ENCODE measurements at regions not wholly inside any gene's neighbourhood (a gene's known extent, or its start where the extent isn't known, plus 50 kb on each side); places are given as distances from the start of the nearest gene placed in this dataset.

GRCh38 chr11:43545610-43546009 lies 134.9 kb upstream of the HSD17B12 start:
- Mint-ChIP-seq H3K27ac (no peak overlapping the region), H3K4me3 (no peak overlapping the region), H3K36me3 (no peaks in the 10 kb centered on the region), H3K27me3 (peaks cover 28% of the 10 kb centered on the region), H3K4me1 (peaks cover 0 to 2% (median 0%) of the 10 kb centered on the region in 4 donors), H3K9me3 (peaks cover 0 to 7% (median 1%) of the 10 kb centered on the region in 7 donors)
- Histone ChIP-seq H3K9me3 (ENCODE audit: control insufficient read depth in 2 of 2, low read length in 2 of 2) (no peaks in the 10 kb centered on the region), H3K4me1 (ENCODE audit: control insufficient read depth, insufficient read depth, low read length, poor library complexity, severe bottlenecking) (no peaks in the 10 kb centered on the region), H3K27me3 (ENCODE audit: control insufficient read depth, insufficient read depth, low read length) (peaks cover 6% of the 10 kb centered on the region), H3K4me3 (ENCODE audit: low read depth, low read length) (no peak overlapping the region), H3K36me3 (ENCODE audit: control insufficient read depth, insufficient read depth, low read length) (no peaks in the 10 kb centered on the region), H3K27ac (ENCODE audit: insufficient read depth, low read length, poor library complexity, severe bottlenecking) (no peak overlapping the region)
- ATAC-seq (ENCODE audit: low read depth in 2 of 2) (no peak), DNase-seq (no peak)

- Histone ChIP-seq H3K36me3 (ENCODE audit: control insufficient read depth, insufficient read depth, low read length) (no peaks in the 10 kb centered on the region), H3K27ac (ENCODE audit: insufficient read depth, low read length, poor library complexity, severe bottlenecking) (no peak overlapping the region), H3K27me3 (ENCODE audit: control insufficient read depth, insufficient read depth, low read length) (peaks cover 6% of the 10 kb centered on the region), H3K9me3 (ENCODE audit: control insufficient read depth in 2 of 2, low read length in 2 of 2) (no peaks in the 10 kb centered on the region), H3K4me1 (ENCODE audit: control insufficient read depth, insufficient read depth, low read length, poor library complexity, severe bottlenecking) (no peaks in the 10 kb centered on the region), H3K4me3 (ENCODE audit: low read depth, low read length) (no peak overlapping the region)
- no peak overlapping the region for H3K27ac Mint-ChIP-seq
- H3K36me3 Mint-ChIP-seq = no peaks in the 10 kb centered on the region
- H3K27me3 Mint-ChIP-seq = peaks cover 35% of the 10 kb centered on the region
- H3K4me3 Mint-ChIP-seq = no peak overlapping the region
- peaks cover 0 to 2% (median 0%) of the 10 kb centered on the region in 4 donors for H3K4me1 Mint-ChIP-seq
- ATAC-seq (ENCODE audit: low read depth in 2 of 2) (no peak), DNase-seq (no peak)
- H3K9me3 Mint-ChIP-seq = peaks cover 0 to 4% (median 2%) of the 10 kb centered on the region in 7 donors
Observed at GRCh38 chr11:43546561-43547429, 133.7 kb upstream of the HSD17B12 start.

GRCh38 chr11:43547430-43547831 lies 133.1 kb upstream of the HSD17B12 start:
- no peak overlapping the region for H3K27ac ChIP-seq (ENCODE audit: insufficient read depth, low read length, poor library complexity, severe bottlenecking)
- Mint-ChIP-seq H3K9me3 (peaks cover 0 to 4% (median 2%) of the 10 kb centered on the region in 7 donors), H3K27me3 (peaks cover 35% of the 10 kb centered on the region), H3K36me3 (no peaks in the 10 kb centered on the region), H3K4me1 (peaks cover 0 to 2% (median 0%) of the 10 kb centered on the region in 4 donors), H3K4me3 (no peak overlapping the region), H3K27ac (no peak overlapping the region)
- H3K4me1 ChIP-seq (ENCODE audit: control insufficient read depth, insufficient read depth, low read length, poor library complexity, severe bottlenecking) = no peaks in the 10 kb centered on the region
- ATAC-seq (ENCODE audit: low read depth in 2 of 2) (no peak), DNase-seq (no peak)
- H3K36me3 ChIP-seq (ENCODE audit: control insufficient read depth, insufficient read depth, low read length) = no peaks in the 10 kb centered on the region
- H3K9me3 ChIP-seq (ENCODE audit: control insufficient read depth in 2 of 2, low read length in 2 of 2) = no peaks in the 10 kb centered on the region
- H3K4me3 ChIP-seq (ENCODE audit: low read depth, low read length) = no peak overlapping the region
- H3K27me3 ChIP-seq (ENCODE audit: control insufficient read depth, insufficient read depth, low read length) = peaks cover 6% of the 10 kb centered on the region

GRCh38 chr11:43547889-43548381 lies 132.6 kb upstream of the HSD17B12 start:
- Mint-ChIP-seq H3K36me3 (no peaks in the 10 kb centered on the region), H3K27me3 (peaks cover 40% of the 10 kb centered on the region), H3K27ac (no peak overlapping the region), H3K9me3 (peaks cover 0 to 4% (median 2%) of the 10 kb centered on the region in 7 donors), H3K4me1 (peaks cover 0 to 2% (median 0%) of the 10 kb centered on the region in 4 donors), H3K4me3 (no peak overlapping the region)
- Histone ChIP-seq H3K36me3 (ENCODE audit: control insufficient read depth, insufficient read depth, low read length) (no peaks in the 10 kb centered on the region), H3K9me3 (ENCODE audit: control insufficient read depth in 2 of 2, low read length in 2 of 2) (no peaks in the 10 kb centered on the region), H3K4me3 (ENCODE audit: low read depth, low read length) (no peak overlapping the region), H3K27me3 (ENCODE audit: control insufficient read depth, insufficient read depth, low read length) (peaks cover 6% of the 10 kb centered on the region), H3K4me1 (ENCODE audit: control insufficient read depth, insufficient read depth, low read length, poor library complexity, severe bottlenecking) (no peaks in the 10 kb centered on the region), H3K27ac (ENCODE audit: insufficient read depth, low read length, poor library complexity, severe bottlenecking) (no peak overlapping the region)
- DNase-seq (no peak), ATAC-seq (ENCODE audit: low read depth in 2 of 2) (no peak)

- Mint-ChIP-seq H3K4me1 (peaks cover 0 to 2% (median 0%) of the 10 kb centered on the region in 4 donors), H3K9me3 (peaks cover 0 to 4% (median 0%) of the 10 kb centered on the region in 7 donors), H3K4me3 (no peak overlapping the region), H3K27ac (no peak overlapping the region), H3K36me3 (no peaks in the 10 kb centered on the region), H3K27me3 (peaks cover 50% of the 10 kb centered on the region)
- no peaks in the 10 kb centered on the region for H3K36me3 ChIP-seq (ENCODE audit: control insufficient read depth, insufficient read depth, low read length)
- no peaks in the 10 kb centered on the region for H3K9me3 ChIP-seq (ENCODE audit: control insufficient read depth in 2 of 2, low read length in 2 of 2)
- H3K4me3 ChIP-seq (ENCODE audit: low read depth, low read length) = no peak overlapping the region
- ATAC-seq (ENCODE audit: low read depth in 2 of 2) (no peak), DNase-seq (no peak)
- H3K4me1 ChIP-seq (ENCODE audit: control insufficient read depth, insufficient read depth, low read length, poor library complexity, severe bottlenecking) = no peaks in the 10 kb centered on the region
- H3K27me3 ChIP-seq (ENCODE audit: control insufficient read depth, insufficient read depth, low read length) = peaks cover 6% of the 10 kb centered on the region
- H3K27ac ChIP-seq (ENCODE audit: insufficient read depth, low read length, poor library complexity, severe bottlenecking) = no peak overlapping the region
Observed at GRCh38 chr11:43548916-43549315, 131.6 kb upstream of the HSD17B12 start.

GRCh38 chr11:43549624-43550023 lies 130.9 kb upstream of the HSD17B12 start:
- no peak overlapping the region for H3K27ac ChIP-seq (ENCODE audit: insufficient read depth, low read length, poor library complexity, severe bottlenecking)
- H3K36me3 ChIP-seq (ENCODE audit: control insufficient read depth, insufficient read depth, low read length) = no peaks in the 10 kb centered on the region
- no peaks in the 10 kb centered on the region for H3K9me3 ChIP-seq (ENCODE audit: control insufficient read depth in 2 of 2, low read length in 2 of 2)
- Mint-ChIP-seq H3K4me1 (peaks cover 0 to 2% (median 0%) of the 10 kb centered on the region in 4 donors), H3K27me3 (peaks cover 57% of the 10 kb centered on the region), H3K27ac (no peak overlapping the region), H3K9me3 (peaks cover 0 to 4% (median 0%) of the 10 kb centered on the region in 7 donors), H3K4me3 (no peak overlapping the region), H3K36me3 (no peaks in the 10 kb centered on the region)
- ATAC-seq (ENCODE audit: low read depth in 2 of 2) (no peak), DNase-seq (no peak)
- no peaks in the 10 kb centered on the region for H3K4me1 ChIP-seq (ENCODE audit: control insufficient read depth, insufficient read depth, low read length, poor library complexity, severe bottlenecking)
- no peak overlapping the region for H3K4me3 ChIP-seq (ENCODE audit: low read depth, low read length)
- peaks cover 9% of the 10 kb centered on the region for H3K27me3 ChIP-seq (ENCODE audit: control insufficient read depth, insufficient read depth, low read length)

- H3K4me3 Mint-ChIP-seq = no peak overlapping the region
- H3K36me3 ChIP-seq (ENCODE audit: control insufficient read depth, insufficient read depth, low read length) = no peaks in the 10 kb centered on the region
- no peak overlapping the region for H3K27ac Mint-ChIP-seq
- no peaks in the 10 kb centered on the region for H3K9me3 ChIP-seq (ENCODE audit: control insufficient read depth in 2 of 2, low read length in 2 of 2)
- H3K4me1 ChIP-seq (ENCODE audit: control insufficient read depth, insufficient read depth, low read length, poor library complexity, severe bottlenecking) = no peaks in the 10 kb centered on the region
- ATAC-seq (ENCODE audit: low read depth in 2 of 2) = no peak
- no peak overlapping the region for H3K4me3 ChIP-seq (ENCODE audit: low read depth, low read length)
- peaks cover 0 to 2% (median 0%) of the 10 kb centered on the region in 4 donors for H3K4me1 Mint-ChIP-seq
- H3K27me3 ChIP-seq (ENCODE audit: control insufficient read depth, insufficient read depth, low read length) = peaks cover 13% of the 10 kb centered on the region
- no peaks in the 10 kb centered on the region for H3K36me3 Mint-ChIP-seq
- no peak for DNase-seq
- H3K9me3 Mint-ChIP-seq = peaks cover 0 to 4% (median 0%) of the 10 kb centered on the region in 7 donors
- peaks cover 60% of the 10 kb centered on the region for H3K27me3 Mint-ChIP-seq
- H3K27ac ChIP-seq (ENCODE audit: insufficient read depth, low read length, poor library complexity, severe bottlenecking) = no peak overlapping the region
Observed at GRCh38 chr11:43550714-43551113, 129.8 kb upstream of the HSD17B12 start.

- ATAC-seq (ENCODE audit: low read depth in 2 of 2) = no peak
- Histone ChIP-seq H3K27ac (ENCODE audit: insufficient read depth, low read length, poor library complexity, severe bottlenecking) (no peak overlapping the region), H3K27me3 (ENCODE audit: control insufficient read depth, insufficient read depth, low read length) (peaks cover 20% of the 10 kb centered on the region), H3K4me1 (ENCODE audit: control insufficient read depth, insufficient read depth, low read length, poor library complexity, severe bottlenecking) (no peaks in the 10 kb centered on the region), H3K4me3 (ENCODE audit: low read depth, low read length) (no peak overlapping the region), H3K9me3 (ENCODE audit: control insufficient read depth in 2 of 2, low read length in 2 of 2) (no peaks in the 10 kb centered on the region), H3K36me3 (ENCODE audit: control insufficient read depth, insufficient read depth, low read length) (no peaks in the 10 kb centered on the region)
- Mint-ChIP-seq H3K27me3 (peaks cover 84% of the 10 kb centered on the region), H3K9me3 (peaks cover 0 to 7% (median 0%) of the 10 kb centered on the region in 7 donors), H3K4me3 (no peak overlapping the region), H3K4me1 (peaks cover 0 to 8% (median 2%) of the 10 kb centered on the region in 4 donors), H3K36me3 (no peaks in the 10 kb centered on the region), H3K27ac (no peak overlapping the region)
- no peak for DNase-seq
Observed at GRCh38 chr11:43554148-43554473, 126.4 kb upstream of the HSD17B12 start.

Data from CD4-positive, CD25-positive, alpha-beta regulatory T cell (primary cell).